ENCODE measurements at regions not wholly inside any gene's neighbourhood (a gene's known extent, or its start where the extent isn't known, plus 50 kb on each side); places are given as distances from the start of the nearest gene placed in this dataset.

DNA sequence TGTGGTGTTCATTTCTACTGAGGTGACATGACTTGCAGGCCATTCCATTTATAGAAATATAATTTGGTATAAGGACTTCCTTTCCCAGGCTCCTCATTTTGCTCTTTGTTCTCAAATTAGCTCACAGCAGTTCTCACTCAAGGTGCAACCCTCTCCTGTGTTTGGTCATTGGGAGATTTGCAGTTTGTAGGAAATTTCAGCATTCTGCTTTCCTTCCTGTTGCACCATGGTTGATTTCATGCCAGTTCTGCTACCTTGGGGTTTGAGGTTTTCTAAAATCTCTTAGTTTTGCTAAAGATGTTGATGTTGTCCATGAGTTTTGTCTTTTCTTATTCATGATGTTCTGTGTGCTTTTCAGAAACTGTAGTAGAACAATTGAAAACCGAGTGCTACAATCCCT, 65.7 kb upstream of the PROK2 start:
- CTCF ChIA-PET (ENCODE audit: partially characterized antibody) = no interaction called here

More for the DNA sequence above, 65.7 kb upstream of the PROK2 start:
- Histone ChIP-seq H2BK15ac (ENCODE audit: low read length) (no peak overlapping the region), H3K79me2 (ENCODE audit: control insufficient read depth in 1 of 2, insufficient read depth in 2 of 2, low read length in 2 of 2) (no peaks in the 10 kb centered on the region), H2AK5ac (ENCODE audit: low read depth, low read length) (no peak overlapping the region), H3K4ac (replicated peaks; ENCODE audit: insufficient read length, low read depth, low read length) (no peak overlapping the region), H3K4me1 (replicated peaks in 1 of 4; ENCODE audit: control insufficient read depth in 3 of 4, insufficient read depth in 4 of 4, low read length in 3 of 4) (no peaks in the 10 kb centered on the region), H3K79me1 (ENCODE audit: low read depth, low read length) (no peaks in the 10 kb centered on the region), H2BK20ac (ENCODE audit: low read length) (no peak overlapping the region), H4K8ac (ENCODE audit: extremely low read depth, insufficient read depth, low read length) (no peak overlapping the region), H3K18ac (ENCODE audit: extremely low read depth, low read length) (no peak overlapping the region), H4K91ac (replicated peaks; ENCODE audit: insufficient read length, low read length) (no peak overlapping the region), H3K14ac (ENCODE audit: insufficient read length) (no peak overlapping the region), H3K27ac (ENCODE audit: low read depth, low read length) (no peak overlapping the region), H2BK5ac (ENCODE audit: low read depth, low read length) (no peak overlapping the region), H3K36me3 (ENCODE audit: control insufficient read depth in 2 of 4, insufficient read depth in 4 of 4, low read length in 3 of 4) (no peaks in the 10 kb centered on the region), H2BK120ac (replicated peaks; ENCODE audit: low read depth, low read length) (no peak overlapping the region), H3K23me2 (ENCODE audit: low read depth, low read length) (no peaks in the 10 kb centered on the region), H4K5ac (ENCODE audit: insufficient read length, low read depth, low read length) (no peak overlapping the region), H3K27me3 (replicated peaks in 1 of 4; ENCODE audit: control insufficient read depth in 3 of 4, extremely low read depth in 1 of 4, insufficient read depth in 3 of 4, low read length in 3 of 4) (no peaks in the 10 kb centered on the region), H3K56ac (replicated peaks; ENCODE audit: insufficient read length, low read depth, low read length) (no peak overlapping the region), H3K23ac (ENCODE audit: insufficient read length) (no peak overlapping the region), H2AFZ (ENCODE audit: low read length) (no peak overlapping the region), H3K9me3 (ENCODE audit: insufficient read depth in 2 of 2, low read depth in 1 of 2, low read length in 1 of 2) (no peaks in the 10 kb centered on the region), H3K4me2 (ENCODE audit: insufficient read depth in 1 of 2, low read depth in 2 of 2, low read length in 2 of 2) (no peak overlapping the region), H3K9ac (replicated peaks in 1 of 4; ENCODE audit: extremely low read depth in 1 of 4, low read depth in 3 of 4, low read length in 3 of 4) (no peak overlapping the region), H3K4me3 (ENCODE audit: extremely low read depth in 1 of 4, insufficient read depth in 2 of 4, low read depth in 3 of 4, low read length in 4 of 4) (no peak overlapping the region), H4K20me1 (replicated peaks in 1 of 2; ENCODE audit: control insufficient read depth in 1 of 2, insufficient read depth in 2 of 2, low read length in 2 of 2) (no peaks in the 10 kb centered on the region), H2BK12ac (ENCODE audit: low read depth, low read length) (no peak overlapping the region)
- no peak for FAIRE-seq
- WGBS, 2 experiments (ENCODE audit: extremely low coverage in 1 of 2, insufficient coverage in 1 of 2, insufficient read length in 1 of 2, insufficient replicate concordance in 2 of 2, low coverage in 1 of 2, low lambda C conversion rate in 2 of 2, missing lambda C conversion rate in 1 of 2) = 64% methylated on average over 1 of the region's 1 CpG; no CpG with 5 or more reads in 1 of the 2 experiments
- TF ChIP-seq CEBPB (IDR thresholded peaks at IDR 0.05; ENCODE audit: low read depth, low read length) = no peak
- POLR2A ChIA-PET (ENCODE audit: partially characterized antibody) = no interaction called here
- DNase-seq (ENCODE audit: low read depth in 1 of 2, low spot score in 2 of 2) = no peak

Data from H1 (cell line).